Lower lobe of right lung (tissue), 2 donors: ENCODE measurements at regions not wholly inside any gene's neighbourhood (a gene's known extent, or its start where the extent isn't known, plus 50 kb on each side); places are given as distances from the start of the nearest gene placed in this dataset.

Experiments
- ATAC-seq, 2 donors: fragments of 200-7000 bp; cut with Tn5 transposase; one replicate each; pipeline ENCODE4 v1.9.1; 2020 to 2022; ENCODE audit warnings: mild to moderate bottlenecking in 2 of 2, moderate library complexity in 2 of 2
- DNase-seq: peaks from one replicate; pipeline ENCODE4 v3.0.0-alpha.2; 2020
- H3K27ac ChIP-seq: fragments of 200-600 bp; one replicate; pipeline ENCODE4 v1.8.0; 2022
- H3K27me3 ChIP-seq: fragments of 200-600 bp; one replicate; pipeline ENCODE4 v1.8.0; 2022; ENCODE audit warnings: low read depth
- H3K36me3 ChIP-seq: fragments of 200-600 bp; one replicate; pipeline ENCODE4 v1.8.0; 2022; ENCODE audit warnings: mild to moderate bottlenecking
- H3K4me1 ChIP-seq: fragments of 200-600 bp; one replicate; pipeline ENCODE4 v1.8.0; 2022
- H3K4me3 ChIP-seq: fragments of 200-600 bp; one replicate; pipeline ENCODE4 v1.8.0; 2022; ENCODE audit warnings: mild to moderate bottlenecking
- H3K9me3 ChIP-seq: fragments of 200-600 bp; one replicate; pipeline ENCODE4 v1.8.0; 2022
- CTCF ChIP-seq: fragments of 200-600 bp; IDR thresholded peaks from one replicate; pipeline ENCODE4 v1.8.0; 2022; ENCODE audit warnings: antibody characterized with exemption, mild to moderate bottlenecking
- intact Hi-C: fragments of 100-400 bp; cut with DNase I; formaldehyde crosslinking; loops from one replicate; pipeline ENCODE4 v1.11.0; 2022
- donor health status: DM: no; HTN: yes; CAD: no; lungs with severe emphysema.

DNA sequence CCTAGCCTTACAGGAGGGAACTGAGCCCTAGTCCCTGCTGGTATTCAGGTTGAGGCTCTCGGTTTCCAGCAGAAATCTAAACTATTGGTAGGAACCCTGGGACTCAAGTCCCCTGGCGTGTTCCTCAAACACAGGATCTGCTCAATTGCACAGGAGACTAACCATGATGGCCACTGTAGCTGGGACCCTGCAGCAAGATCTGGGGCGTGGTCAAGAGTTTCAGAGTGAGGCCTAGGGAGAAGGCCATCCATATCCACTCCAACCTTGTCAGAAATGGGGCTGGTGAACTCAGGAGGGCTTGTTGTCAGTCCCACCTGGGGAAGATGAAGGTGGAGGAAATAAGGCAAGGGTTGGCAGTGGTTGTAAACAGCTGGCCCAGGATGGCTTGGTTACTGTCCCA is 49.9 kb upstream of the PAX6 start:
- H3K4me3 ChIP-seq, result no peak overlapping the region
- intact Hi-C loops, result no loop called here
- no peak for ATAC-seq
- H3K27me3 ChIP-seq, result peaks cover 3% of the 10 kb centered on the region
- no peak overlapping the region for H3K27ac ChIP-seq
- H3K4me1 ChIP-seq, result no peaks in the 10 kb centered on the region
- no peak for DNase-seq
- TF ChIP-seq CTCF, result no peak
- H3K9me3 ChIP-seq, result no peaks in the 10 kb centered on the region
- no peaks in the 10 kb centered on the region for H3K36me3 ChIP-seq
